Astrocyte (in vitro differentiated cells and primary cell): ENCODE measurements at regions not wholly inside any gene's neighbourhood (a gene's known extent, or its start where the extent isn't known, plus 50 kb on each side); places are given as distances from the start of the nearest gene placed in this dataset.
A peak's percentile ranks its signal among the peaks of the same experiment; 100 is the strongest.

Source experiments
- DNase-seq: peaks from one replicate; pipeline ENCODE4 v3.0.0-alpha.2; 2010; ENCODE audit warnings: low read depth
- FAIRE-seq: peaks from 2 replicates; lab custom pipeline; 2011; peaks lifted over from hg19 to GRCh38; lab: Jason Lieb, UNC
- H2AFZ ChIP-seq: 2 replicates; pipeline ENCODE4 v1.6.0; 2012; ENCODE audit warnings: low read depth, low read length, inconsistent platforms
- H3K27ac ChIP-seq: 2 replicates; pipeline ENCODE4 v1.5.1; 2011; ENCODE audit warnings: low read depth, low read length, inconsistent platforms
- H3K27me3 ChIP-seq: 2 replicates; pipeline ENCODE4 v1.6.0; 2011; ENCODE audit warnings: low read length, inconsistent platforms; ENCODE audit not compliant: insufficient read depth
- H3K36me3 ChIP-seq: 2 replicates; pipeline ENCODE4 v1.5.1; 2011; ENCODE audit warnings: low read length, inconsistent platforms; ENCODE audit not compliant: insufficient read depth
- H3K4me1 ChIP-seq: 2 replicates; pipeline ENCODE4 v1.5.1; 2011; ENCODE audit warnings: low read length, inconsistent platforms; ENCODE audit not compliant: insufficient read depth
- H3K4me2 ChIP-seq: 2 replicates; pipeline ENCODE4 v1.6.0; 2012; ENCODE audit warnings: low read length, inconsistent platforms
- H3K4me3 ChIP-seq: 2 replicates; pipeline ENCODE4 v1.5.1; 2011; ENCODE audit warnings: low read depth, mild to moderate bottlenecking, low read length, inconsistent platforms; ENCODE audit not compliant: insufficient read depth
- H3K79me2 ChIP-seq: 2 replicates; pipeline ENCODE4 v1.6.0; 2012; ENCODE audit warnings: mild to moderate bottlenecking, low read length, inconsistent platforms; ENCODE audit not compliant: insufficient read depth
- H3K9ac ChIP-seq: 2 replicates; pipeline ENCODE4 v1.6.0; 2012; ENCODE audit warnings: mild to moderate bottlenecking, low read length, inconsistent platforms
- H3K9me3 ChIP-seq: 2 replicates; pipeline ENCODE4 v1.5.1; 2012; ENCODE audit warnings: low read depth, mild to moderate bottlenecking, low read length, inconsistent platforms; ENCODE audit not compliant: insufficient read depth
- H4K20me1 ChIP-seq: 2 replicates; pipeline ENCODE4 v1.6.0; 2012; ENCODE audit warnings: low read length, inconsistent platforms; ENCODE audit not compliant: insufficient read depth
- H3K27ac Mint-ChIP-seq: one replicate; pipeline ENCODE4 v1.8.0; 2021; ENCODE audit warnings: mild to moderate bottlenecking, mixed read lengths; ENCODE audit not compliant: unreplicated experiment
- H3K27me3 Mint-ChIP-seq: one replicate; pipeline ENCODE4 v1.8.0; 2021; ENCODE audit warnings: low read depth, mixed read lengths; ENCODE audit not compliant: unreplicated experiment
- H3K36me3 Mint-ChIP-seq: one replicate; pipeline ENCODE4 v1.8.0; 2021; ENCODE audit warnings: low read depth, mixed read lengths; ENCODE audit not compliant: unreplicated experiment
- H3K4me1 Mint-ChIP-seq: one replicate; pipeline ENCODE4 v1.8.0; 2021; ENCODE audit warnings: low read depth, mixed read lengths; ENCODE audit not compliant: unreplicated experiment
- H3K4me3 Mint-ChIP-seq: one replicate; pipeline ENCODE4 v1.8.0; 2021; ENCODE audit warnings: mild to moderate bottlenecking, moderate library complexity, mixed read lengths; ENCODE audit not compliant: unreplicated experiment
- H3K9me3 Mint-ChIP-seq: one replicate; pipeline ENCODE4 v1.8.0; 2021; ENCODE audit warnings: mild to moderate bottlenecking, mixed read lengths; ENCODE audit not compliant: unreplicated experiment
- CTCF ChIP-seq: IDR thresholded peaks from 2 replicates; pipeline ENCODE4 v1.5.1; 2011; ENCODE audit warnings: low read depth, mild to moderate bottlenecking, inconsistent platforms, low read length, moderate library complexity; ENCODE audit not compliant: insufficient read depth
- EZH2 ChIP-seq: IDR thresholded peaks from 2 replicates; pipeline ENCODE4 v1.6.1; 2012; ENCODE audit warnings: mild to moderate bottlenecking, low read length, inconsistent platforms; ENCODE audit not compliant: insufficient read depth

GRCh38 chr4:24664956-24665355, 80.6 kb upstream of the DHX15 start:
- H3K4me3 Mint-ChIP-seq: no peak overlapping the region
- Histone ChIP-seq H3K4me1 (no peaks in the 10 kb centered on the region), H2AFZ (no peak overlapping the region), H3K4me2 (no peak overlapping the region), H4K20me1 (no peaks in the 10 kb centered on the region), H3K27me3 (peaks cover 42% of the 10 kb centered on the region), H3K4me3 (no peak overlapping the region), H3K79me2 (no peaks in the 10 kb centered on the region), H3K36me3 (no peaks in the 10 kb centered on the region), H3K27ac (no peak overlapping the region), H3K9ac (no peak overlapping the region), H3K9me3 (no peaks in the 10 kb centered on the region)
- no peak for FAIRE-seq
- H3K4me1 Mint-ChIP-seq: no peaks in the 10 kb centered on the region
- H3K9me3 Mint-ChIP-seq: no peaks in the 10 kb centered on the region
- H3K27me3 Mint-ChIP-seq: peaks cover 11% of the 10 kb centered on the region
- no peak overlapping the region for H3K27ac Mint-ChIP-seq
- no peak for TF ChIP-seq CTCF
- no peak for TF ChIP-seq EZH2
- DNase-seq: peak; percentile 31
- H3K36me3 Mint-ChIP-seq: peaks cover 6% of the 10 kb centered on the region

DNA sequence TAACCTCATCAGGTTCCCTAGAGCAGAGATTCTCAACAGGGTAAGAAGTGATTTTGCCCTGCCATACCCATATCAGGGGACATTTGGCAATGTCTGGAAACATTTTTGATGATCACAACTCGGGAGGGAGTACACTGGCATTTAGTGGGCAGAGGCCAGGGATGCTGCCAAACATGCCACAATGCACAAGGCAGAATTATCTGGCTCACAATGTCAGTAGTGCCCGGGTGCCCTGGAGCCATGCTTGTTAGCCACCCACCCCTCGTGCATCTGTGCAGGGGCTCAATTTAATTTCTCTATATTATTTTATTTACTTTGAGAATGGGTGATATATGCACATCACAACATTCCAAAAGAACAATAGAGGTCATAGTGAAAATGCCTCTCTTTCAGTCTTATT, 82.0 kb upstream of the DHX15 start:
- Histone ChIP-seq H3K79me2 (no peaks in the 10 kb centered on the region), H3K9ac (no peak overlapping the region), H2AFZ (no peak overlapping the region), H4K20me1 (no peaks in the 10 kb centered on the region), H3K9me3 (no peaks in the 10 kb centered on the region), H3K4me3 (no peak overlapping the region), H3K27ac (no peak overlapping the region), H3K27me3 (peaks cover 29% of the 10 kb centered on the region), H3K36me3 (no peaks in the 10 kb centered on the region), H3K4me2 (no peak overlapping the region), H3K4me1 (no peaks in the 10 kb centered on the region)
- TF ChIP-seq CTCF (no peak), EZH2 (no peak)
- Mint-ChIP-seq H3K4me3 (no peak overlapping the region), H3K4me1 (no peaks in the 10 kb centered on the region), H3K9me3 (peaks cover 1% of the 10 kb centered on the region), H3K27me3 (peaks cover 11% of the 10 kb centered on the region), H3K36me3 (peaks cover 7% of the 10 kb centered on the region), H3K27ac (no peak overlapping the region)
- DNase-seq (no peak), FAIRE-seq (no peak)

- FAIRE-seq (no peak), DNase-seq (no peak)
- no peaks in the 10 kb centered on the region for H3K9me3 ChIP-seq
- H3K27me3 ChIP-seq: peaks cover 25% of the 10 kb centered on the region
- no peaks in the 10 kb centered on the region for H3K4me1 ChIP-seq
- H2AFZ ChIP-seq: no peak overlapping the region
- H3K36me3 Mint-ChIP-seq: peaks cover 7% of the 10 kb centered on the region
- H3K27me3 Mint-ChIP-seq: peaks cover 11% of the 10 kb centered on the region
- TF ChIP-seq CTCF: no peak
- no peak for TF ChIP-seq EZH2
- H3K27ac Mint-ChIP-seq: no peak overlapping the region
- no peak overlapping the region for H3K4me2 ChIP-seq
- peaks cover under 1% of the 10 kb centered on the region for H3K4me1 Mint-ChIP-seq
- no peak overlapping the region for H3K27ac ChIP-seq
- H3K79me2 ChIP-seq: no peaks in the 10 kb centered on the region
- H3K9me3 Mint-ChIP-seq: peaks cover 6% of the 10 kb centered on the region
- no peaks in the 10 kb centered on the region for H3K36me3 ChIP-seq
- H4K20me1 ChIP-seq: no peaks in the 10 kb centered on the region
- no peak overlapping the region for H3K4me3 Mint-ChIP-seq
- H3K9ac ChIP-seq: no peak overlapping the region
- no peak overlapping the region for H3K4me3 ChIP-seq
Measured at GRCh38 chr4:24666816-24667477, 82.6 kb upstream of the DHX15 start.
